IPS DF 4.7 (cell line): ENCODE measurements at regions not wholly inside any gene's neighbourhood (a gene's known extent, or its start where the extent isn't known, plus 50 kb on each side); places are given as distances from the start of the nearest gene placed in this dataset.
A peak's percentile ranks its signal among the peaks of the same experiment; 100 is the strongest.
"Not testable (repeated sequence)": the region's sequence is repeated elsewhere in the genome, so short reads cannot be mapped to it uniquely, and the experiment has no call there.

Experiments
- DNase-seq: peaks from one replicate; pipeline ENCODE4 v3.0.0-alpha.2; 2013; ENCODE audit warnings: low spot score; ENCODE audit errors: extremely low read depth

DNA sequence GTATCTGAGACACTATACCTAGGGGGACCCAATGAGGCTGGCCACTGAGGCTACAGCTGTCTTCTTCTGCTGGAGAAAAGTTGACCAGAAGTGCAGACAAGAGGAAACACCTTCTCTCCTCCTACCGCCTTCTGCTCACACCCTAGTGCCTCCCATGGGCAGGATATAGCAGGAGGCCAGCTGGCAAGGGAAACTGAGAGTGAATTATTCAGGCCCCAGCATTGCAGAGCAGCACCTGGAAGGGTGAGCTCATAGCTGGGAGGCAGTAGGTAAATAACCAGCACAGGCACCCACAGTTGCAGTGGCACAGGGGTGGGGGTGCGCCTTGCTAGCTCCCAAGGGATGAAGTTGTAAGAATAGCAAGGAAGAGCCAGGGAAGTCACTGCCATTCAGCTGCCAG, 267.4 kb upstream of the NCAM1 start:
- DNase-seq, result no peak

DNA sequence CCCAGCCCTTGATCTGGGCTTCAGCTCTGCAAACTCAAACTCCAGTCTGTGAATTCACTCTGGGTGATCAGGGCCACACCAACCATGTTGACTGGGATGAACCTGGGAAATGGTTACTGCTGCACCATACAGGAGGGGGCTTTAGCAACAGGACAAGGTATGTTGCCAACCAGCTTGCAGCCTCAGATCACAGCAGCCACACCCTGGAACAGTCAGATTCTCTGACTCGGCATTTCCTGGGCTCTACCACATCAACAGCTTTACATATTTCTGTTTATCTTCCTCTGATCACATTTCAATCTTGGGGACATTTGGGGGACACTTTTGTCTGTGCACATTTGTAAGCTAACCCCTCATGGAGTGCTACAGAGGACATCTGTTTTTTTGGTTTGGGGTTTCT, 267.0 kb upstream of the NCAM1 start:
- no peak for DNase-seq

DNA sequence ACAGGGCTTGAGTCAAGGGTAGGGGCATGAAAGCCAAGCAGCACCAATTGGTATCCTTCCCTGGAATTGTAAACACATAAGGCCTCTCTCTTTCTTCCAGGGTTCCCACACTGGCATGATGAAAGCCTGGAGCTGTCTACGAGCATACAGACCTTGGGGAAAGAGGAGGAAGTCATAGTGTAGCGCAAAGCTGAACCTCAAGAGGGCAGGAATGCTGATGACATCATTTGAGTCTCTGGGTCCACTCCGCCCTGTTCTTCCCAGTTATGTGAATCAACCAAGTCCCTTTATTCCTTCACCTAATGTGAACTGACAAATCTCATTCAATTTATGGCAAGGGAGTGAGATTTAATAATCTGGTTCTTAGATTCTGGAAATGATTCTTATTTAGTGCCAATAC, 266.4 kb upstream of the NCAM1 start:
- no peak for DNase-seq

DNA sequence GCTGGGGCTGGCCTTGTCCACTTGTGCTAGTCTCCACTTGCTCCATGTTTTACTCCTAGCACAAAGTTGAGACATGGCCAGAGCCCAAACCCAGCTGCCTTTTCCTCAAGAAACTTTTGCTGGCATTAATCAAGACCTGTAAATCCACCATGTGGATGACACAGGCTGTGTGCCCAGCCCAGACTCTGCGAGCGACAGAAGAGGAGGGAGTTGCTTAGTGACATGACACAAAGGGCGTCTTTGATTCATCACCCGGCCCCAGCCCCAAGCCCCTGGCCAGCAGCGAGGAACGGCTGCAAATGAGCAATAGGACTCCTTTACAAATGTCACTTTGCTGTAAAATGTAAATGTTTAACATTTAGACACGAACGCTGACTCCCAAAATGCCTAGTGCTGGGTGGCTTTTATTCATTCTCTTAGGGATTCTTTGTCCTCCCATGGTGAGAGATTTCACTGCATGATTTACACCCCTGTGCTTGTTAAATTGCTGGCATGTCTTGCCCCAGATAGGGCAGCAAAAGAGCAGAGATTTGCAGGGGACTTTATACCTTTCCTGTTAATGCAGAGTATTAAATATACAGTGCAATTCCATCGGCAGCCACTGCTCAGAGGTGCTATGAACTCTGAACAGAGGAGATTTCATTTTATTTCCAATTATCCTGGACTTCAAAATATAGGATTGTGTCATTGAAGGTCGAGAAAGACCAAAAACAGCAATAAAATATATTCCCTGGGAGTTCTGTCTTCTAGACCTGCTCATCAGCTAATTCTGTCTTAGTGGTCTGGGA, 263.6 kb upstream of the NCAM1 start:
- DNase-seq, result no peak

DNA sequence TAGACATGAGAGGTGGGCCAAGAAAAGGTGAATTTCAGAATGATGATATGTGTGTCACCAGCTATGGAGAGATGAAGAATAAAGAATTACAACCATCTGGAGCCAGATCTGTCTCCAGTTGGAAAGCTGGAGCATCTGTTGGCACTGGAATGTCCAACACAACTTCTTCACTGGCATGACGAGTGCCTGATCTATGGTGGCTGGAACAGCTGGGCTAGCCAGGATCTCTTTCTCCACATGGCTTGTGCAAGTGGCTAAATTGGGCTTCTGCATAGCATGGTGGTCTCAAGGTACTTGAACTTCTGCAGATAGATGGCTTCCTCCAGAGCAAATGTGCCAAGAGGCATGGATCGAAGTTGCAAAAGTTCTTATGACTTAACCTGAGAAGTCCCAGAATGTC, 256.1 kb upstream of the NCAM1 start:
- no peak for DNase-seq

DNA sequence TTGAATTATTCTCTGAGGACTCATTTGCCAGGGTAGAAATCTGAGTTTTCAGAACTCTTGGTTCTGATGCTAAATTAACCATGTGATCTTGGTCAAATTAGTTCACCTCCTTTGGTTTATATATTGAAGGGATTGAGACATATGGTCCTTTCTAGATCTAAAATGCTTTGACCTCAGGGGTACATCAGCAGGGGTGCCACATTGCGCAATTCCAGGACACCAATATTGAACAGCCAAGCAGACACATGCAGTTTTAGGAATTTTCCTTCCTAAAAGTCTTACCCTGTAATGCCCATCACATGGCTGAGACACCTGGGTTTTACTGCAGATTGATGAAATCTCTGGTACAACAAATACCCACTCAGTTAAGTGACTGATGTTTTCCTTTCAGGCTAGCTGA, 254.4 kb upstream of the NCAM1 start:
- DNase-seq, result no peak

DNA sequence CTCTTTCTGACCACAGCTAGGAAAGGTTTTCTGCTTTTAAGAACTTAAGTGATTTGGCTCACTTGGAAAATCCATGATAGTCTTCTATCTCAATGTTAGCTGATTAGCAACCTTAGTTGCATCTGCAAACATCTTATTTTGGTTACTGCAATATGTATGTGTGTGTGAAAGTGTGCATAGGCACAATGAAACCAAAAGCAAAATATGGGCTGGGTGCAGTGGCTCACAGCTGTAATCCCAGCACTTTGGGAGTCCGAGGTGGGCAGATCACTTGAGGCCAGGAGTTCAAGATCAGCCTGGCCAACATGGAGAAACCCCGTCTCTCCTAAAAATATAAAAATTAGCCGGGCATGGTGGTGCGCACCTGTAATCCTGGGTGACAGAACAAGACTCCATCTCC, 246.9 kb upstream of the NCAM1 start:
- not testable (repeated sequence) for DNase-seq

DNA sequence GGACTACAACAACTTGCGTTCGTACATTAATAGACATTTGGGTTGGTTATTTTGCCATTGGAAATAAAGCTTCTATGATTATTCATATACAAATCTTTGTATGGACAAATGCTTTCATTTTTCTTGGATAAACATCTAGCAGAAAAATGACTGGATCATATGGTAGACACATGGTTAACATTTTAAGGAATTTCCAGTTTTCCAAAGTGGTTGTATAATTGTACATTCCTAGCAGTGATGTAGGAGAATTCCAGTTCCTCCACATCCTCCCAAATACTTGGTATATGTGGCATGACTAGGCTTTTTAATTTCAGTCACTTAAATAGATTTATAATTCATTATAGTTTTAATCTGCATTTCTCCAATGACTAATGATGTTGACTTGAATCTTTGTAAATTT, 246.2 kb upstream of the NCAM1 start:
- DNase-seq, result no peak

DNA sequence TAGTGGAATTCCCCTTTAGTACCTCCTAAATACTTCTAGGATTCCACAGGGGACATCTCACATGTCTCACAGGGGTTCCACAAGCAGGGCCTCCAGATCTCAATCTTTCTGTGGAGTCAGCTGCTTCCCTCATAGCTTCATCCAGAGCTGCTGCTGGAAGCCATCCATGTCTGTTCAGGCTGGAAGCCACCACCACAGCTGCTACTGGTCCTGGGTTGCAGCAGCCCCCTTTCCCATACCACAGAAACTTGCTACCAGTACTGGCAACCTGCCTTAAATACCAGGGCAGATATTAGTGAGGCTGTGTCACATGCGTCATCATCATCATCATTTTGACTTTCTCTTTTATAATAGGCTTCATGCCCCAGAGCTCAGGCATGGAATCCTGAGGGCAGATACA, 242.7 kb upstream of the NCAM1 start:
- no peak for DNase-seq

DNA sequence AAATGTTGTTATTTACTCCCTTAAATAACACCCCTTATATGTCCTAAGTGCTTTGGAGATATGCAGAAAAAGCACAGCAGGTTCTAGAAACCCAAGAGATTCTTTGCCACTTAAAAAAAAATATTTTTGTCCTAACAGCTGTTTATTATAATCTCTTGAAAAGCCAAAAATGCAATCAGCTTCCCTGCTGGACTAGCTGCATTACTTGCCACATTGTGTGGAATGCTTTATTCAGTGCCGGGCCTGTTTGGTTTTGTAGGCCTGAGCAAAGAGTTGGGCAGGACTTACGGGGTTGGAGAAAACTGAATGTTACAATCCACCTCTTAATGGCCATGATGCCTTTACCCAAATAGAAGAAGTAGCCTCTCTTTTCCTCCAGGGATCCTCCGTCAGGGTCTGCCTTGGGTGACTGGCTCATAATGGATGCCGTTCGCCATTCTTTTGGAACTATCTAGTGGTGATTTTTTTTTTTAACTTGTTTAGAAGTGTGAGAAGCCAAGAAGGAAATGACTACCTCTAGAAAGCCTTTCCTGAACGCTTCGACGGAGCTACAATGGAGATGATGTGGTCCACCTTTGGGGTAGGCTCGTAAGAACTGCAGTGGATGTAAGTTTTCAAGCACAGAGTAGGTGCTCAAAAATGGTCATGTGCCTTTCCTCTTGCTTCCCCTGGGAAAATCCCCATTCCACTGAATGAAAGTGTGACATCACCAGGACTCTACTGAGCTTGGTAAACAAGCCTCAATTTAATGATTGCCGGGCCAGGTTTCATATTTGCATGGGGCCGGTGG, 241.3 kb upstream of the NCAM1 start:
- DNase-seq, result no peak

DNA sequence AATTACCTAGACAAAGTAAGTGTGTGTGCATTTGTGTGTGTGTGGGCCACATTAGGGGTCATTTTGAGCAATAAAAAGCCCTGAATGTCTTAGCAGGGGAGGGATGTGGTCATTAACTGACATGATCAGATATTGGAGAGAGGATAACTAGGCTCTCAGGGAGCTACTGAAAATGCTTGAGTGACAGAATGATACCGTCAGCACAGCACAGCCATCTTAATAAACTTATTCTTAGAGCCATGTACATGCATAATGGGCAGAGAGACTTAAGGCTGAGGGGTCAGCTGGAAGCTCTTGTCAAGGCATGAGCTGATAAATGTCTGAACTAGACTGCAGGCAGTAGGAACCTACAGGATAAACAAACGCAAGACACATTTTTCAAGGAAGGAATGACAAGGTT, 239.1 kb upstream of the NCAM1 start:
- DNase-seq, result no peak

DNA sequence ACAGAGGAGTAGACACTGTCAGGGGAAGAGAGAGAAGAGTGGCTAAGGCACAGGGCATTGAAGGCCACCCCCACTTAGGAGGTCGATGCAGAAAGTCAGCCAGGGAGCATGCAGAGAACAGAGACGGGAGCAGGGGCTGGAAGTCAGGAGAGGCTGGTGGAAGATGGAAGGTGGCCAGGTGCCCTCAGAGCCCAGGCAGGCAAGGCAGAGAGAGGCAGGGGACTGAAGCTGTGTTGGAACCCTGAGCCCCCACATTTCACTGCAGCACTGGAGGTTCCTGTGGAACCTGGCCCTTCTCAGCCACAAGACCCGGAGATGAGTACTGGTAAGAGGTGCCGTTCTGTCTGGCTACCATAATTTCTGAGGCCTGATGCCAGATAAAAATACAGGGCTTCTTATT, 238.3 kb upstream of the NCAM1 start:
- no peak for DNase-seq

DNA sequence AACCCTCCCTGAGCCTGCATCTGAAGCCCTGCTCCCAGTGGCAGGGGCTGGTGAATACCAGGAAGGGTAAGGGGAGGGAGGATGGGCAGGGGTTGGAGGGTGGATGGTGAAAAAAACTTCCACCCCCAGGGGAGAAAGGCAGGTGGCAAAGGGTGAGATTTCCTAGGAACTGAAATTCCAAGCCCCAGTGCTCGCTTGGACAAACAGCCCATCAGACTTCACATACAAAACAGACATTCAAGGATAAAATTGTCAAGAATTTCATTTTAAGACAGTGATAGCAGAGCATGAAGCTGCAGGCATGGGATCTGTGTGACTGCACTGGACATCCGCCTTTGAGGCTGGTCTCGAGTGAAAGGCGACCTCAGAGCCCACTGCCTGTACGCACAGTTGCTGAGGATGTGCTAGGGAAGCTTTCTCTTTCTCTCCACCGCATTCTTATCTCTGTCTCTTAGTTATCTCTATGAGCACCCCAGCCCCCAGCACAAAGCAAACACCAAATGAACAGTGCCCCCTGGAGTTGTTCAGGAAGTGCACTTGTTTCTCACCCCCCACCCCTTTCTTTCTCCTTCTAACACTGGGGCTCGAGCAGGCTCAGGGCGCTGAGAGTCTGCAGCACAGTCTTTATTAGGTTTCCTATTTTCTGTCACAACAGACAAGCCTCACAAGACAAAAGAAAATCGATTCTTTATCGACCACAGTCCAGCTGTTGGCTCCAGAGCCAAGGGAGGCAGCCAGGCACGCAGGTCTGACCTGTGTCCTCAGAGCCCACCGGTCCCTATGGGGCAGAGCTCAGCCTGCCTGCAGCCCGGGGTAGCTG, 237.3 kb upstream of the NCAM1 start:
- no peak for DNase-seq

DNA sequence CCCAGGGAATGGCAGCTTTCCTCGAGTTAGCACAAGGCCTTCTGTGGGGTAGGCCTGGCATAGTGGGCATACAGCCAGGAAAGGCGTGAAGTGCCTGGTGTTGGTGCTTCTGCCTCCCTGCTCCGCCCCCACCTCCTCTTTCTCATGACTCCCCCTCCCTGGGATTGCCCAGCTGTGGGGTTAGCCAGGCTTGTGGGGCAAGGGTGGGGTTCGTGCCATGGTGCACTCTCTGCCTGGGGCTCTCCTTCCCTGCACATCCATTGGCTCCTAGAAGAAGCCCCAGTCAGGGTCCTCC, 236.8 kb upstream of the NCAM1 start:
- DNase-seq, result no peak

DNA sequence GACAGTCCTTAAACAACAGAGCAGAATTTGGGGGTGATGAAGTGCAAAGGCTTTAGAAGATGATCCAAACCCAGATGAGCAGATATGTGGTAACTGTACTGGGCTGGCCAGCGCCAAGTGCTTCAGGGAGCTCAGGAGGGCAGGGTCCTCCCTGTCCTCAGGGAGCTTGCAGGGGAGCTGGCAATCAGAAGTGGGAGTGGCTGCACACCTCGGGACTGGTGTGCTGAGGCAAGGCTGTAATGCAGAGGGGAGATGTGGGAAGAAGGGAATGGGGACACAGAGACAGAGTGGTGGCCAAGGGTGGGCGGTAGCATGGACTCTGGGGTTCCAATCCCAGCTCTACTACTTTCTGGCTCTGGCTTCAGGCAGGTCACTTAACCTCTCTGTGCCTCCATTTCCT, 235.6 kb upstream of the NCAM1 start:
- DNase-seq, result no peak

DNA sequence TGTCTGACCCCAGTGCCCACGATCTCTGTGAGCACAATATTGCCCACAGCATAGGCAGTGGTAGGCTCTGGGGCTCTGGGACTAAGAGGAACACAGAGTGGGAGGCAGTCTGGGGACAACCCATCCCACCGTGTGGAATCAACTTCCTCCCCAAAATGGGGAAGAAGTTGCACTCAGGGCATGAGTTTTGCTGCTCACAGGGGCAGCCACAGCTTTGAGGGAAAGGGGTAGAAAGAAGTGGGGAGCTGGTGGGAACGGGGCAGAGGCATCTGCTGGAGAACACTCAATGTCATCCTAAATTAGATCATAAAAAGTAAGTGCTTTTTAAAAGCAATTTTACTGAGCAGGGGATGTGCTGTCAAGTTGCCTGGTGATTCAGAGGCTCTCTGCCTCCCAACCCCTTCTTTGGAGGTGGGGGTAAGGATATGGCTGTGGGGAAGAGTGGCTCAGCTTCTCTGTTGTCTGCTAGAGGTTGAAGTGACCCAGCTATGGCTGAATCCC, 233.8 kb upstream of the NCAM1 start:
- no peak for DNase-seq

DNA sequence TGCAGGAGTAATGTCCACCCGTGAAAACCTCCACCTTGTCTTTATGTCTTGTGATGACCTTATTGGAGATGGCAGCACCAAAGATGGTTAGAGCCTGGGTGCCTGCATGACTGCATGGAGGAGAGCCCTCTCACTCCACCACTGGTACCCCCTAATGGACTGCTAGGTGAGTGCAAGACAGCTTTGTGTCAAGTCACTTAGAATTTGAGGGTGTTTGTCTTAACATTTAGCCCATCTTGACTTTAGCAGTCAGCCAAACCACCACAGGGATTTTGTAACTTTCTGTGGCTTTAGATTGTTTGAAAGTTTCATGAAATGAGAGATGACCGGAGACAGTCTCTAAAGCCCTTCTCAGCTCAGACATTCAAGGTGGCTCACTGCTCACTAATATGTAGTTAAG, 232.9 kb upstream of the NCAM1 start:
- DNase-seq, result no peak

DNA sequence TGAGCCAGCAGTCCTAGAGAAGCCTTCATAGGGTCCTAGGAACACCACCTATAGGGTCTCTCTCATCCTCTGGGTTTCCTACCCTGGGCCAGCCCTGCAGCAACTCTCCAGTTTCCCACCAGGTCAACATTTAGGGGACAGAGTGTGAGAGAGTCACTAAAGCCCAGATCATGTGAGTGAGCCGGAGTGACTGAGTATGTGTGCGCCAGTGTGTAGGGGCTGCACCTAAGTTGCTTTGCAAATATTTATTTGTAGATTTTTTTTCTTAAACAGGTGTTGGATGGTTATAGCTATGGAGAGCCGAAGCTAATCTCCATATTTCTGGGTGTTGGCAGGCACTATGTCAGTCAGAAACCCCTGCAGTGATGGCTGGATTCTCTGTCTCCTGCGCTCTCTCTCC, 232.5 kb upstream of the NCAM1 start:
- DNase-seq, result no peak

DNA sequence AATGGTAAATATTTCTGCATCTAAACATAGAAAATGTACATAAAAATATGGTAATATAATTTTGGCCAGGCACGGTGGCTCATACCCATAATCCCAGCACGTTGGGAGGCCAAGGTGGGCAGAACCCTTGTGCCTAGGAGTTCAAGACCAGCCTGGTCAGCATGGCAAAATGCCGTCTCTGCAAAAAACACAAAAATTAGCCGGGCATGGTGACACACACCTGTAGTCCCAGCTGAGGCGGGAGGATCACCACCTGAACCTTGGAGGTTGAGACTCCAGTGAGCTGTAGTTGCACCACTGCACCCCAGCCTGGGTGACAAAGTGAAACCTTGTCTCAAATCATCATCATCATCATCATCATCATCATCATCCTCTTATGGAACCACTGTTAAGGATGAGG, 230.6 kb upstream of the NCAM1 start:
- DNase-seq, result no peak

DNA sequence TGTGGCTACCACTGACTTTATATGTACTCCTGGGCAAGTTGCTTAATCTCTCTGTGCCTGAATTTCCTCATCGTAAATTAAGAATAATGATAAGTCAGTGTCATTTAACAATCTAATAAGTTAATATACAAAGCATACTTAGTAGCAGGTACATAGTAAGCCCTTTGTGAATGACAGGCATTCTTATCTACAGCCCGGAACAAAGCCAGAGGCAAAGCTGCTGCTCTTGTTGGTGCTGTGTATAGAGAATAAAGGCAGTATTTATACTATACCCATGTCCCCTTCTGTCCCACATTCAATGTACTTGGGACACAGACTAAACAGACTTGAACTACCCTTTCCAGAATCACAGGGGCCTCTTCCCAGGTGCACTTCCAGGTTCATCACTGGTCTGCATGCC, 229.7 kb upstream of the NCAM1 start:
- no peak for DNase-seq

DNA sequence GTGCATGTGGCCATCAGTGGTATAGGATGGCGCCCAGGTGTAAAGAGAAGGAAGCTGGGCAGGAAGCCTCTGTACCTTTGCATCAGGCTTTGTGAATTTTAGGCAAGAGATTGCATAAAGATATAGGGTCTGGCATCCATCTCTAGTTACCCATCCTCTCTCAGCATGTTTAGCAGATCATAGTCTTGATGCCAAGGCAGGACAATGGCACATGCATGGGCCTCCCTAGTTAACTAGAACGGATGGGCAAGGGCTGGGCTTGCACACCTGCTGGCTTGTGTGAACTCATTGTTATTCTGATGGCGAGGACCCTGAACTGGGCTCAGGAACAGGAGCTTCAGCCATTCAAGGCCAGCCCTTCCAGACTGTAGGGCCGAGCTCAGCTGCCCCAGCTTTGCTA, 229.2 kb upstream of the NCAM1 start:
- DNase-seq, result no peak

DNA sequence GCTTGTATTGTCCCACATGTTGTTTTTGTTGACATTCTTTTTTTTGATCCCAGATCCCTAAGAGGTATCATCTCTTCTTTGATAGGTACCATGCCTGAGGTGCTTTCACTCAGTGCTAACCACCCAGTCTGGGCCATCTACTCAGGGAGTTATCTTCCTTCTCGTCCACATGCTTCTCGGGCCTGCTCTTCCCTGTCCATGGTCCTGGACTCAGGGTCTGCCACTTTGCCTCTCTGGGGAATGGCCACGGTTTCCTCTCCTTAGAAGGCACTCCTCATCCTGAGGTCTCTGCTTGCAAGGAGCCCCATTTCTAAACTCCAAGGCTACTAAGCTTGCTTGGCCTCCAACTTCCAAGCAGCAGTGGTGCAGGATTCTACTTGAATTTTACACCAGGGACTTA, 227.0 kb upstream of the NCAM1 start:
- DNase-seq, result peak; percentile 9
